ENCODE measurements at regions not wholly inside any gene's neighbourhood (a gene's known extent, or its start where the extent isn't known, plus 50 kb on each side); places are given as distances from the start of the nearest gene placed in this dataset.

DNA sequence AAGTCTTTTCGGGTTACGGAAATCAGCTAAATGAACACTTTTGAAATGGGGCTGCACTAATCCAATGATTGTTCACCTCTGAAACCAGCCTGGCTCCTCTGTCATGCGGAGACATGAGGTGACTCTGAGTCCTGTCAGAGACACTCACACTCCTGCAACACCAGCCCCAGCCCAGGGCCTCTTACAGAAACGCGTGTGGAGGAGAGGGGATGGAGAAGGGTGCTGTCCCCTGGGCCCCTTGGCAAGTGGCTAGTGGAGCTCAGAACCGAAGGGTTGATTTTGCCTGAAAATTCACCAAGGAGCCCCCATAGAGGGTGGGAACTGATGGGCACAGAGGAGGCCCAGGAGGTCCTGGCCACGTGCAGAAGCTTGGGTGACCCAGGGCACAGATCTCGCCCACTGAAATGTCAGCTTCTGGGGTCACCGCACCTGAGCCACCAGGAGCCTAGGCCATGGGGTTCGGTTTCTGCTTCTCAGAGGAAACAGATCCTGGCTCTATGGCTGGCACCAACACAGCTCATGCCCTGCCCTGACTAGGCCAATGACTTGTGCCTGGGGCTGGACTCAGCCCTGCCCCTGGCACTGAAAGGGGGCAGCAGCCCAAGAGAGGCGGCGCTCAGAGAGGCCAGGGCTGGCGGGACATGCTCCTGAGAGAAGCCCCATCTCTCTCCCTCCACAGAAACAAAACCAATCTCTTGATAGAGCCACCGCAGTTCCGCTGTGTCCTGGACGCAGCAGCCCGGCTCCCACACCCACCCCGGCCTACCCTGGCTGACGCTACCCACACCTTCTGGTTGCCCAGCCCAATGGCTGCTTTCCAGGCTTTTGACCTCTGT lies 144.7 kb downstream of the ERMARD start (continued):
- TF ChIP-seq YY1 (IDR thresholded peaks at IDR 0.05; ENCODE audit: low read depth, low read length) (no peak), USF2 (IDR thresholded peaks at IDR 0.05; ENCODE audit: low read length) (no peak), ATF3 (IDR thresholded peaks at IDR 0.05; ENCODE audit: insufficient read depth, low read depth, low read length) (no peak), CREB1 (IDR thresholded peaks at IDR 0.05) (no peak), SAP30 (IDR thresholded peaks at IDR 0.05; ENCODE audit: insufficient read depth, insufficient replicate concordance, low read length) (no peak), HDAC6 (IDR thresholded peaks at IDR 0.05; ENCODE audit: low read depth, low read length) (no peak)

Data from H1 (cell line).